ENCODE measurements at regions not wholly inside any gene's neighbourhood (a gene's known extent, or its start where the extent isn't known, plus 50 kb on each side); places are given as distances from the start of the nearest gene placed in this dataset.

- TF ChIP-seq POLR2A (IDR thresholded peaks at IDR 0.05; ENCODE audit: low read depth, low read length): no peak
- TF ChIP-seq CTCF (IDR thresholded peaks at IDR 0.05 in 2 of 3, conservative IDR thresholded peaks at IDR 0.05 in 1 of 3; ENCODE audit: control insufficient read depth in 2 of 3, extremely low read depth in 1 of 3, insufficient read depth in 1 of 3, low read depth in 3 of 3, low read length in 3 of 3): no peak
- TF ChIP-seq CUX1 (IDR thresholded peaks at IDR 0.05; ENCODE audit: insufficient replicate concordance, low read depth, low read length): no peak
- TF ChIP-seq CEBPZ (IDR thresholded peaks at IDR 0.05; ENCODE audit: low read depth, low read length): no peak
- TF ChIP-seq BHLHE40 (IDR thresholded peaks at IDR 0.05; ENCODE audit: borderline replicate concordance in 1 of 2, low read depth in 2 of 2, low read length in 1 of 2): no peak
- TF ChIP-seq FOXK2 (IDR thresholded peaks at IDR 0.05): no peak
- TF ChIP-seq ETV6 (conservative IDR thresholded peaks at IDR 0.05 in 1 of 2, IDR thresholded peaks at IDR 0.05 in 1 of 2; ENCODE audit: borderline replicate concordance in 1 of 2, low read depth in 1 of 2): no peak
- TF ChIP-seq ZNF217 (IDR thresholded peaks at IDR 0.05): no peak
- no peak for TF ChIP-seq KDM1A (IDR thresholded peaks at IDR 0.05; ENCODE audit: borderline replicate concordance)
- TF ChIP-seq EZH2 (IDR thresholded peaks at IDR 0.05; ENCODE audit: borderline replicate concordance, control insufficient read depth, low read depth, low read length): no peak
- TF ChIP-seq ZNF274 (IDR thresholded peaks at IDR 0.05; ENCODE audit: insufficient read depth, insufficient read length): no peak
- no peak for TF ChIP-seq NFYA (IDR thresholded peaks at IDR 0.05; ENCODE audit: borderline replicate concordance, low read depth, low read length)
- TF ChIP-seq SRF (IDR thresholded peaks at IDR 0.05; ENCODE audit: low read depth in 2 of 2, low read length in 2 of 2): no peak
Observed at GRCh38 chr1:112322018-112322417, 74.0 kb upstream of the CTTNBP2NL start.

Data from GM12878 (cell line).